Endothelial cell of umbilical vein (primary cell): ENCODE measurements at regions not wholly inside any gene's neighbourhood (a gene's known extent, or its start where the extent isn't known, plus 50 kb on each side); places are given as distances from the start of the nearest gene placed in this dataset.

Source experiments
- BruUV-seq: library from RNA; stranded (reverse); fragments of 400-500 nt; replicated peaks from 2 replicates; lab custom pipeline; 2021; lab: Mats Ljungman, UMichigan
- CTCF ChIA-PET: fragments of 300-600, 350-600 bp; sonication (Branson Sonifier 250); formaldehyde crosslinking; loops from one replicate; lab custom pipeline; 2021; ENCODE audit warnings: antibody characterized with exemption, inconsistent platforms; lab: Charles Lee
- POLR2A ChIA-PET: fragments of 300-600, 350-600 bp; sonication (Branson Sonifier 250); formaldehyde crosslinking; loops from one replicate; lab custom pipeline; 2021; ENCODE audit warnings: antibody characterized with exemption, inconsistent platforms; lab: Charles Lee
- DNase-seq: peaks from one replicate; pipeline ENCODE4 v3.0.0-alpha.2; 2011; ENCODE audit warnings: low read depth, low spot score
- FAIRE-seq: peaks from 2 replicates; lab custom pipeline; 2011; peaks lifted over from hg19 to GRCh38; lab: Jason Lieb, UNC
- H2AFZ ChIP-seq: 2 replicates; pipeline ENCODE4 v1.6.0; 2012; ENCODE audit warnings: low read depth, low read length, control low read depth, inconsistent platforms
- H3K27ac ChIP-seq: 2 replicates; pipeline ENCODE4 v1.5.1; 2011; ENCODE audit warnings: low read depth, mild to moderate bottlenecking, control low read depth, low read length, moderate library complexity; ENCODE audit not compliant: insufficient read depth
- H3K27me3 ChIP-seq, 2 experiments: 2 replicates each; pipeline versions ENCODE4 v1.6.0 to v1.6.1; 2011; ENCODE audit warnings: low read length in 2 of 2, mixed read lengths in 1 of 2; ENCODE audit not compliant: control insufficient read depth in 2 of 2, insufficient read depth in 2 of 2
- H3K36me3 ChIP-seq, 2 experiments: 2 replicates in 1 of 2; 3 replicates in 1 of 2; pipeline ENCODE4 v1.5.1; 2011; ENCODE audit warnings: low read length in 2 of 2, mild to moderate bottlenecking in 1 of 2, moderate library complexity in 1 of 2; ENCODE audit not compliant: control insufficient read depth in 2 of 2, insufficient read depth in 2 of 2; ENCODE audit errors: extremely low read depth in 1 of 2
- H3K4me1 ChIP-seq: 3 replicates; pipeline ENCODE4 v1.5.1; 2011; ENCODE audit warnings: mild to moderate bottlenecking, low read length; ENCODE audit not compliant: control insufficient read depth, insufficient read depth; ENCODE audit errors: extremely low read depth
- H3K4me2 ChIP-seq: 2 replicates; pipeline ENCODE4 v1.6.1; 2011; ENCODE audit warnings: low read length, control low read depth, mixed read lengths; ENCODE audit not compliant: insufficient read depth
- H3K4me3 ChIP-seq, 3 experiments: fragments of 200-600 bp in 1 of 3; sonication (generic), shearing (Covaris generic) in 1 of 3; replicated peaks in 1 of 3; 2 replicates each; pipeline ENCODE4 v1.5.1; 2011 to 2016; ENCODE audit warnings: control low read depth in 3 of 3, low read length in 3 of 3, mild to moderate bottlenecking in 2 of 3, inconsistent platforms in 1 of 3, low read depth in 1 of 3, moderate library complexity in 1 of 3; ENCODE audit not compliant: insufficient read depth in 1 of 3
- H3K79me2 ChIP-seq: 2 replicates; pipeline ENCODE4 v1.6.0; 2012; ENCODE audit warnings: low read length, inconsistent platforms; ENCODE audit not compliant: control insufficient read depth, insufficient read depth
- H3K9ac ChIP-seq: replicated peaks from 2 replicates; pipeline ENCODE3; 2011; ENCODE audit warnings: low read length, control low read depth; ENCODE audit not compliant: insufficient read depth; ENCODE audit errors: extremely low read depth
- H3K9me1 ChIP-seq: replicated peaks from 3 replicates; pipeline ENCODE4 v1.6.0; 2011; ENCODE audit warnings: mild to moderate bottlenecking, low read length; ENCODE audit not compliant: control insufficient read depth, insufficient read depth; ENCODE audit errors: extremely low read depth
- H3K9me3 ChIP-seq: replicated peaks from 2 replicates; pipeline ENCODE4 v1.5.1; 2012; ENCODE audit warnings: low read length, inconsistent platforms; ENCODE audit not compliant: control insufficient read depth, insufficient read depth
- H4K20me1 ChIP-seq: replicated peaks from 2 replicates; pipeline ENCODE3; 2011; ENCODE audit warnings: mild to moderate bottlenecking, low read length; ENCODE audit not compliant: control insufficient read depth, insufficient read depth; ENCODE audit errors: extremely low read depth
- CTCF ChIP-seq, 2 donors: IDR thresholded peaks; 1 replicate in 1 of 2; 2 replicates in 1 of 2; pipeline ENCODE4 v1.5.1; 2011; ENCODE audit warnings: low read length in 2 of 2, mild to moderate bottlenecking in 2 of 2, moderate library complexity in 2 of 2, control low read depth in 1 of 2, inconsistent platforms in 1 of 2, low read depth in 1 of 2; ENCODE audit not compliant: insufficient read depth in 1 of 2; ENCODE audit errors: extremely low read depth in 1 of 2
- EZH2 ChIP-seq: IDR thresholded peaks from 2 replicates; pipeline ENCODE4 v1.6.1; 2012; ENCODE audit warnings: borderline replicate concordance, low read depth, mild to moderate bottlenecking, moderate library complexity, low read length, inconsistent platforms; ENCODE audit not compliant: severe bottlenecking
- FOS ChIP-seq: IDR thresholded peaks from 2 replicates; pipeline ENCODE4 v1.6.1; 2011; ENCODE audit warnings: mild to moderate bottlenecking, low read length, moderate library complexity, borderline replicate concordance; ENCODE audit not compliant: insufficient read depth
- GATA2 ChIP-seq: IDR thresholded peaks from 2 replicates; pipeline ENCODE4 v1.7.0; 2011; ENCODE audit warnings: low read depth, mild to moderate bottlenecking, moderate library complexity, mixed read lengths, low read length; ENCODE audit not compliant: insufficient read length, insufficient read depth
- JUN ChIP-seq: IDR thresholded peaks from 2 replicates; pipeline ENCODE4 v1.6.1; 2011; ENCODE audit warnings: borderline replicate concordance, low read depth; ENCODE audit not compliant: insufficient read length, insufficient read depth
- MAX ChIP-seq: IDR thresholded peaks from 2 replicates; pipeline ENCODE4 v1.6.1; 2011; ENCODE audit not compliant: insufficient read depth, insufficient read length
- MYC ChIP-seq: IDR thresholded peaks from one replicate; pipeline ENCODE4 v1.6.1; 2011; ENCODE audit warnings: mild to moderate bottlenecking, low read depth, low read length
- POLR2A ChIP-seq: IDR thresholded peaks from 2 replicates; pipeline ENCODE4 v1.6.1; 2012; ENCODE audit warnings: low read depth, mild to moderate bottlenecking, control low read depth, low read length
- POLR2AphosphoS5 ChIP-seq: IDR thresholded peaks from 2 replicates; pipeline ENCODE4 v1.6.1; 2012; ENCODE audit warnings: low read depth, mild to moderate bottlenecking, control low read depth, low read length, moderate library complexity; ENCODE audit not compliant: insufficient read depth
- dilution Hi-C: fragments of 300-500 bp; cut with MboI; formaldehyde crosslinking; loops from one replicate; pipeline ENCODE4 v1.15.0; 2019; ENCODE audit warnings: low sequenced_read_pairs; ENCODE audit not compliant: extremely low pct_ligation_motif_present
- intact Hi-C: fragments of 100-400 bp; cut with micrococcal nuclease; formaldehyde crosslinking; loops from one replicate; pipeline ENCODE4 v1.10.0; 2022

DNA sequence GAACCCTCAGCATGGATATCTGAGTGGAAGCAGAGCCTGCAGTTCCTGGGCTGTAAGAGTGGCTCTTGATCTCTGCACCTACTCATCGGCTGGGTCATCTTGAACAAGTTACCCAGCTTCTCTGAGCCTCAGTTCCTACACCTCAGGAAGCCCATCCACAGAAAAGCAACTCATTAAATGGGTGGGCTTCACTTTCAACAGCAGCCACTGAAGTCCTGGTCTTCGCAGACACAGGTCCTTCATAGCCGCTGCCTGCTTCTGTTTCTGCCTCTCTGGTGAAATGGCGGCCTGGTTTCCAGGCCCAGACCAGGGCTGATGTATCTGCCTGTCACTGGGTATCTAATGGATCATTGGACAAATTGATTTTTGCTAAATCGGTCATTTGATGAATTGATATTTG is 571.4 kb downstream of the PTPRU start:
- H3K79me2 ChIP-seq: no peaks in the 10 kb centered on the region
- no peaks in the 10 kb centered on the region for H4K20me1 ChIP-seq
- no peaks in the 10 kb centered on the region for H3K9me3 ChIP-seq
- TF ChIP-seq POLR2A: no peak
- TF ChIP-seq POLR2AphosphoS5: no peak
- no peak for TF ChIP-seq MYC
- no peak for TF ChIP-seq CTCF (IDR thresholded peaks at IDR 0.05; ENCODE audit: extremely low read depth in 1 of 2, insufficient read depth in 1 of 2, low read depth in 1 of 2, low read length in 2 of 2)
- TF ChIP-seq EZH2: no peak
- TF ChIP-seq FOS: no peak
- no peak for TF ChIP-seq JUN
- no peak for TF ChIP-seq GATA2
- no peak for TF ChIP-seq MAX
- intact Hi-C loops: no loop called here
- no peaks in the 10 kb centered on the region for H3K27me3 ChIP-seq
- no peak overlapping the region for H2AFZ ChIP-seq
- DNase-seq: no peak
- BruUV-seq: no TSS peak
- no peak for FAIRE-seq
- no peak overlapping the region for H3K4me3 ChIP-seq
- ChIA-PET POLR2A (no interaction called here), CTCF (no interaction called here)
- dilution Hi-C loops: no loop called here
- H3K9me1 ChIP-seq: no peaks in the 10 kb centered on the region
- no peak overlapping the region for H3K9ac ChIP-seq
- no peaks in the 10 kb centered on the region for H3K4me1 ChIP-seq
- H3K4me2 ChIP-seq: no peak overlapping the region
- no peaks in the 10 kb centered on the region for H3K36me3 ChIP-seq
- H3K27ac ChIP-seq: no peak overlapping the region
